ENCODE measurements at regions not wholly inside any gene's neighbourhood (a gene's known extent, or its start where the extent isn't known, plus 50 kb on each side); places are given as distances from the start of the nearest gene placed in this dataset.

GRCh38 chr21:24027396-24027795, 1579.9 kb downstream of the MRPL39 start:
- ATAC-seq (replicated peaks; ENCODE audit: extremely low read depth, poor library complexity, severe bottlenecking) (no peak), DNase-seq (ENCODE audit: low spot score in 2 of 2) (no peak)
- H3K4me1 Mint-ChIP-seq, result no peaks in the 10 kb centered on the region
- no peak overlapping the region for H3K27ac Mint-ChIP-seq (ENCODE audit: low read depth)
- H3K36me3 Mint-ChIP-seq (ENCODE audit: insufficient read depth), result no peaks in the 10 kb centered on the region
- H3K27me3 Mint-ChIP-seq, result no peaks in the 10 kb centered on the region
- H3K9me3 Mint-ChIP-seq, result no peaks in the 10 kb centered on the region
- no peak overlapping the region for H3K4me3 Mint-ChIP-seq

- peaks cover 9% of the 10 kb centered on the region for H3K9me3 Mint-ChIP-seq
- no peaks in the 10 kb centered on the region for H3K36me3 Mint-ChIP-seq (ENCODE audit: insufficient read depth)
- no peak overlapping the region for H3K27ac Mint-ChIP-seq (ENCODE audit: low read depth)
- no peak for DNase-seq (ENCODE audit: low spot score in 2 of 2)
- H3K27me3 Mint-ChIP-seq, result no peaks in the 10 kb centered on the region
- H3K4me3 Mint-ChIP-seq, result no peak overlapping the region
- no peaks in the 10 kb centered on the region for H3K4me1 Mint-ChIP-seq
- no peak for ATAC-seq (replicated peaks; ENCODE audit: extremely low read depth, poor library complexity, severe bottlenecking)
These were observed 1582.2 kb downstream of the MRPL39 start for GRCh38 chr21:24025101-24025500.

- no peaks in the 10 kb centered on the region for H3K36me3 Mint-ChIP-seq (ENCODE audit: insufficient read depth)
- H3K4me1 Mint-ChIP-seq, result no peaks in the 10 kb centered on the region
- H3K9me3 Mint-ChIP-seq, result peaks cover 16% of the 10 kb centered on the region
- ATAC-seq (replicated peaks; ENCODE audit: extremely low read depth, poor library complexity, severe bottlenecking) (no peak), DNase-seq (ENCODE audit: low spot score in 2 of 2) (no peak)
- no peak overlapping the region for H3K4me3 Mint-ChIP-seq
- H3K27me3 Mint-ChIP-seq, result no peaks in the 10 kb centered on the region
- H3K27ac Mint-ChIP-seq (ENCODE audit: low read depth), result no peak overlapping the region
These were observed 1583.3 kb downstream of the MRPL39 start for GRCh38 chr21:24023936-24024335.

- Mint-ChIP-seq H3K27ac (ENCODE audit: low read depth) (no peak overlapping the region), H3K27me3 (no peaks in the 10 kb centered on the region), H3K36me3 (ENCODE audit: insufficient read depth) (no peaks in the 10 kb centered on the region), H3K9me3 (peaks cover 16% of the 10 kb centered on the region), H3K4me3 (no peak overlapping the region), H3K4me1 (no peaks in the 10 kb centered on the region)
- ATAC-seq (replicated peaks; ENCODE audit: extremely low read depth, poor library complexity, severe bottlenecking) (no peak), DNase-seq (ENCODE audit: low spot score in 2 of 2) (no peak)
These were observed 1583.9 kb downstream of the MRPL39 start for GRCh38 chr21:24023402-24023801.

GRCh38 chr21:24014381-24014780, 1592.9 kb downstream of the MRPL39 start:
- Mint-ChIP-seq H3K9me3 (peaks cover 10% of the 10 kb centered on the region), H3K4me3 (no peak overlapping the region), H3K27me3 (no peaks in the 10 kb centered on the region), H3K27ac (ENCODE audit: low read depth) (no peak overlapping the region), H3K4me1 (no peaks in the 10 kb centered on the region), H3K36me3 (ENCODE audit: insufficient read depth) (no peaks in the 10 kb centered on the region)
- ATAC-seq (replicated peaks; ENCODE audit: extremely low read depth, poor library complexity, severe bottlenecking), result no peak
- no peak for DNase-seq (ENCODE audit: low spot score in 2 of 2)

- Mint-ChIP-seq H3K4me3 (no peak overlapping the region), H3K4me1 (no peaks in the 10 kb centered on the region), H3K27me3 (no peaks in the 10 kb centered on the region), H3K36me3 (ENCODE audit: insufficient read depth) (no peaks in the 10 kb centered on the region), H3K9me3 (peaks cover 6% of the 10 kb centered on the region), H3K27ac (ENCODE audit: low read depth) (no peak overlapping the region)
- no peak for ATAC-seq (replicated peaks; ENCODE audit: extremely low read depth, poor library complexity, severe bottlenecking)
- no peak for DNase-seq (ENCODE audit: low spot score in 2 of 2)
These were observed 1596.2 kb downstream of the MRPL39 start for GRCh38 chr21:24011087-24011486.

GRCh38 chr21:24007592-24007991, 1599.7 kb downstream of the MRPL39 start:
- DNase-seq (ENCODE audit: low spot score in 2 of 2) (no peak), ATAC-seq (replicated peaks; ENCODE audit: extremely low read depth, poor library complexity, severe bottlenecking) (no peak)
- Mint-ChIP-seq H3K4me3 (no peak overlapping the region), H3K36me3 (ENCODE audit: insufficient read depth) (no peaks in the 10 kb centered on the region), H3K4me1 (no peaks in the 10 kb centered on the region), H3K27me3 (no peaks in the 10 kb centered on the region), H3K27ac (ENCODE audit: low read depth) (no peak overlapping the region), H3K9me3 (peaks cover 12% of the 10 kb centered on the region)

GRCh38 chr21:23986987-23987386, 1620.3 kb downstream of the MRPL39 start:
- H3K4me1 Mint-ChIP-seq, result no peaks in the 10 kb centered on the region
- no peak for ATAC-seq (replicated peaks; ENCODE audit: extremely low read depth, poor library complexity, severe bottlenecking)
- no peaks in the 10 kb centered on the region for H3K36me3 Mint-ChIP-seq (ENCODE audit: insufficient read depth)
- no peak overlapping the region for H3K4me3 Mint-ChIP-seq
- no peak for DNase-seq (ENCODE audit: low spot score in 2 of 2)
- no peaks in the 10 kb centered on the region for H3K27me3 Mint-ChIP-seq
- H3K9me3 Mint-ChIP-seq, result peaks cover 5% of the 10 kb centered on the region
- H3K27ac Mint-ChIP-seq (ENCODE audit: low read depth), result no peak overlapping the region

- Mint-ChIP-seq H3K4me1 (no peaks in the 10 kb centered on the region), H3K9me3 (peaks cover 5% of the 10 kb centered on the region)
- ATAC-seq (replicated peaks; ENCODE audit: extremely low read depth, poor library complexity, severe bottlenecking), result no peak
These were observed 1621.1 kb downstream of the MRPL39 start for GRCh38 chr21:23986214-23986613.

GRCh38 chr21:23982546-23982945, 1624.7 kb downstream of the MRPL39 start:
- ATAC-seq (replicated peaks; ENCODE audit: extremely low read depth, poor library complexity, severe bottlenecking), result no peak
- no peak overlapping the region for H3K4me3 Mint-ChIP-seq
- no peaks in the 10 kb centered on the region for H3K4me1 Mint-ChIP-seq
- DNase-seq (ENCODE audit: low spot score in 2 of 2), result no peak
- no peak overlapping the region for H3K27ac Mint-ChIP-seq (ENCODE audit: low read depth)
- no peaks in the 10 kb centered on the region for H3K27me3 Mint-ChIP-seq
- H3K9me3 Mint-ChIP-seq, result peaks cover under 1% of the 10 kb centered on the region
- H3K36me3 Mint-ChIP-seq (ENCODE audit: insufficient read depth), result peaks cover 4% of the 10 kb centered on the region

More at GRCh38 chr21:23986214-23986613, 1621.1 kb downstream of the MRPL39 start:
- Mint-ChIP-seq H3K27me3 (no peaks in the 10 kb centered on the region), H3K4me3 (no peak overlapping the region), H3K27ac (ENCODE audit: low read depth) (no peak overlapping the region), H3K36me3 (ENCODE audit: insufficient read depth) (peaks cover 3% of the 10 kb centered on the region)
- DNase-seq (ENCODE audit: low spot score in 2 of 2), result no peak

- Mint-ChIP-seq H3K4me3 (no peak overlapping the region), H3K27me3 (no peaks in the 10 kb centered on the region), H3K27ac (ENCODE audit: low read depth) (no peak overlapping the region), H3K36me3 (ENCODE audit: insufficient read depth) (peaks cover 4% of the 10 kb centered on the region), H3K9me3 (no peaks in the 10 kb centered on the region), H3K4me1 (no peaks in the 10 kb centered on the region)
- DNase-seq (ENCODE audit: low spot score in 2 of 2) (no peak), ATAC-seq (replicated peaks; ENCODE audit: extremely low read depth, poor library complexity, severe bottlenecking) (no peak)
These were observed 1629.3 kb downstream of the MRPL39 start for GRCh38 chr21:23977971-23978370.

GRCh38 chr21:23968722-23969647, 1638.3 kb downstream of the MRPL39 start:
- peak overlapping the region; percentile 70 for H3K27ac Mint-ChIP-seq (ENCODE audit: low read depth)
- no peaks in the 10 kb centered on the region for H3K9me3 Mint-ChIP-seq
- ATAC-seq (replicated peaks; ENCODE audit: extremely low read depth, poor library complexity, severe bottlenecking) (peak; percentile 89), DNase-seq (ENCODE audit: low spot score in 2 of 2) (peak; percentile 37 to 73)
- peak overlapping the region; percentile 43 for H3K4me3 Mint-ChIP-seq
- H3K36me3 Mint-ChIP-seq (ENCODE audit: insufficient read depth), result no peaks in the 10 kb centered on the region
- peaks cover 12% of the 10 kb centered on the region for H3K4me1 Mint-ChIP-seq
- H3K27me3 Mint-ChIP-seq, result no peaks in the 10 kb centered on the region

- Mint-ChIP-seq H3K9me3 (no peaks in the 10 kb centered on the region), H3K36me3 (ENCODE audit: insufficient read depth) (no peaks in the 10 kb centered on the region), H3K4me1 (peaks cover 12% of the 10 kb centered on the region), H3K4me3 (no peak overlapping the region), H3K27ac (ENCODE audit: low read depth) (no peak overlapping the region), H3K27me3 (no peaks in the 10 kb centered on the region)
- ATAC-seq (replicated peaks; ENCODE audit: extremely low read depth, poor library complexity, severe bottlenecking) (no peak), DNase-seq (ENCODE audit: low spot score in 2 of 2) (no peak)
These were observed 1639.3 kb downstream of the MRPL39 start for GRCh38 chr21:23968008-23968407.
